ENCODE measurements at regions not wholly inside any gene's neighbourhood (a gene's known extent, or its start where the extent isn't known, plus 50 kb on each side); places are given as distances from the start of the nearest gene placed in this dataset.

DNA sequence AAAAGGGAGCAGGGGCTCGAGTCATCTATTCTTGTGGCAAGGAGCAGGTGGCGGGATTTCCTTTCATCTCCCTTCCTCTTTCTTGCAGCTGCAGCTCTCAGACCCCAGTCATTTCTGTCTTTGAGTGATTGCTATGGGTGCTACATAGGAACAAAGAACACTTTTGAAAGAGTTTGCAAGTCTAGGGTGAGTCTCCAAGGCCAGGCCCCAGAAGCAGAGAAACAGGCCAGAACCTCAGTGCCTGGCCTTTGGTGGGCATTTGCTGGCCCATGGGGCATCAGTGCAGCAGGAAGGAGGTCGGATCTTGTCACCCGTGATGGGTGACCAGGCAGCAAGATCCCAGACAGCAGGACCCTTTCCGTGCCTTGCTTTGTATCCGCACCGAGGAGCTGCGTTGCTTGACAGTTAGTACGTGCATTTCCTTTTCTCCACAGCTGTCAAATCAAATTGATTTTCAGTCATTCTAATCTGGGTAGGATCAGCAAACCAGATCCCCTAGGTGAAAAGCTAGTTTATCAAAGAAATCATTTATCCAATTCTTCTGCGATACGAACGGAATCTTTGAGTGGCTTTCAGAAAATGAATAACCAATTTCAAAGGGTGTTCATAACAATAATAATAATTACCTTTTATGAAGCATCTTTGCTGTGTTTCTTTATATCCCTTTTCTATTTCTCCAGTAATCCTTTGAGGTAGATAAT is 244.6 kb upstream of the MAF start:
- ChIA-PET CTCF (no interaction called here), POLR2A (no interaction called here)
- ATAC-seq (no peak), DNase-seq (ENCODE audit: low read depth, low spot score) (no peak)
- in situ Hi-C loops (cut with HindIII; ENCODE audit: low pct_unique_long_range_greater_than_20kb, low sequenced_read_pairs): no loop called here
- no peaks in the 10 kb centered on the region for H3K27me3 ChIP-seq (ENCODE audit: control insufficient read depth, insufficient read depth, low read length)
- intact Hi-C loops (cut with micrococcal nuclease; ENCODE audit: unreplicated experiment): no loop called here
- no peak overlapping the region for H3K4me3 ChIP-seq (ENCODE audit: low read depth in 2 of 2, low read length in 2 of 2)
- BruUV-seq (replicated peaks): no TSS peak
- no peak for TF ChIP-seq POLR2AphosphoS5 (IDR thresholded peaks at IDR 0.05; ENCODE audit: low read depth, low read length)
- TF ChIP-seq, protein P1, sequence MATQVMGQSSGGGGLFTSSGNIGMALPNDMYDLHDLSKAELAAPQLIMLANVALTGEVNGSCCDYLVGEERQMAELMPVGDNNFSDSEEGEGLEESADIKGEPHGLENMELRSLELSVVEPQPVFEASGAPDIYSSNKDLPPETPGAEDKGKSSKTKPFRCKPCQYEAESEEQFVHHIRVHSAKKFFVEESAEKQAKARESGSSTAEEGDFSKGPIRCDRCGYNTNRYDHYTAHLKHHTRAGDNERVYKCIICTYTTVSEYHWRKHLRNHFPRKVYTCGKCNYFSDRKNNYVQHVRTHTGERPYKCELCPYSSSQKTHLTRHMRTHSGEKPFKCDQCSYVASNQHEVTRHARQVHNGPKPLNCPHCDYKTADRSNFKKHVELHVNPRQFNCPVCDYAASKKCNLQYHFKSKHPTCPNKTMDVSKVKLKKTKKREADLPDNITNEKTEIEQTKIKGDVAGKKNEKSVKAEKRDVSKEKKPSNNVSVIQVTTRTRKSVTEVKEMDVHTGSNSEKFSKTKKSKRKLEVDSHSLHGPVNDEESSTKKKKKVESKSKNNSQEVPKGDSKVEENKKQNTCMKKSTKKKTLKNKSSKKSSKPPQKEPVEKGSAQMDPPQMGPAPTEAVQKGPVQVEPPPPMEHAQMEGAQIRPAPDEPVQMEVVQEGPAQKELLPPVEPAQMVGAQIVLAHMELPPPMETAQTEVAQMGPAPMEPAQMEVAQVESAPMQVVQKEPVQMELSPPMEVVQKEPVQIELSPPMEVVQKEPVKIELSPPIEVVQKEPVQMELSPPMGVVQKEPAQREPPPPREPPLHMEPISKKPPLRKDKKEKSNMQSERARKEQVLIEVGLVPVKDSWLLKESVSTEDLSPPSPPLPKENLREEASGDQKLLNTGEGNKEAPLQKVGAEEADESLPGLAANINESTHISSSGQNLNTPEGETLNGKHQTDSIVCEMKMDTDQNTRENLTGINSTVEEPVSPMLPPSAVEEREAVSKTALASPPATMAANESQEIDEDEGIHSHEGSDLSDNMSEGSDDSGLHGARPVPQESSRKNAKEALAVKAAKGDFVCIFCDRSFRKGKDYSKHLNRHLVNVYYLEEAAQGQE (IDR thresholded peaks at IDR 0.05; ENCODE audit: insufficient read depth in 1 of 2, low read depth in 2 of 2, low read length in 1 of 2): no peak
- TF ChIP-seq TCF7L2 (IDR thresholded peaks at IDR 0.05; ENCODE audit: low read depth, low read length): no peak
- TF ChIP-seq, protein P2, sequence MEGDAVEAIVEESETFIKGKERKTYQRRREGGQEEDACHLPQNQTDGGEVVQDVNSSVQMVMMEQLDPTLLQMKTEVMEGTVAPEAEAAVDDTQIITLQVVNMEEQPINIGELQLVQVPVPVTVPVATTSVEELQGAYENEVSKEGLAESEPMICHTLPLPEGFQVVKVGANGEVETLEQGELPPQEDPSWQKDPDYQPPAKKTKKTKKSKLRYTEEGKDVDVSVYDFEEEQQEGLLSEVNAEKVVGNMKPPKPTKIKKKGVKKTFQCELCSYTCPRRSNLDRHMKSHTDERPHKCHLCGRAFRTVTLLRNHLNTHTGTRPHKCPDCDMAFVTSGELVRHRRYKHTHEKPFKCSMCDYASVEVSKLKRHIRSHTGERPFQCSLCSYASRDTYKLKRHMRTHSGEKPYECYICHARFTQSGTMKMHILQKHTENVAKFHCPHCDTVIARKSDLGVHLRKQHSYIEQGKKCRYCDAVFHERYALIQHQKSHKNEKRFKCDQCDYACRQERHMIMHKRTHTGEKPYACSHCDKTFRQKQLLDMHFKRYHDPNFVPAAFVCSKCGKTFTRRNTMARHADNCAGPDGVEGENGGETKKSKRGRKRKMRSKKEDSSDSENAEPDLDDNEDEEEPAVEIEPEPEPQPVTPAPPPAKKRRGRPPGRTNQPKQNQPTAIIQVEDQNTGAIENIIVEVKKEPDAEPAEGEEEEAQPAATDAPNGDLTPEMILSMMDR (IDR thresholded peaks at IDR 0.05): no peak
- no peak for TF ChIP-seq SIN3A (IDR thresholded peaks at IDR 0.05; ENCODE audit: borderline replicate concordance, insufficient read depth, low read depth, low read length)
- no peaks in the 10 kb centered on the region for H3K4me1 ChIP-seq (ENCODE audit: control insufficient read depth, insufficient read depth, low read length)
- no peaks in the 10 kb centered on the region for H3K9me3 ChIP-seq (ENCODE audit: control insufficient read depth, insufficient read depth, low read depth, low read length)
- H3K27ac ChIP-seq (ENCODE audit: low read length): no peak overlapping the region
- no peaks in the 10 kb centered on the region for H3K36me3 ChIP-seq (ENCODE audit: control insufficient read depth, insufficient read depth, low read length)

DNA sequence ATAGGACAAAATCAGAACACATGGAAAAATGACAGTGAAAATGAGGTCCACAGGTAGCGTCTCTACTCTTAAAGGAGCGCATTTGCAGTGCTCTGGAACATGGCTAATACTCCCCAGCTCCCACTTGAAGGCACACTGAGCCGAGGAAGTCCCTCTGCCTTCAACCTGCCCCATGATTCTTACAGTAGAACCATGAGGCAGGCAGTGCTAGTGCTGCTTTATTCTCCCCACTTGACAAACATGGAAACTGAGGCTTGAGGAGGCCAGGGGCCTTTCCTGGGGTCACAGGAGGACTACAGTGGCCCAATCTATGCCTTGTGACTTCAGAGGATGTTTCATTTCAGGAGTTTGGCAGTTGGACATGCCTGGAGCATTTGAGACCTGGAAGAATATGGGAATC is 244.1 kb upstream of the MAF start:
- ChIA-PET CTCF (no interaction called here), POLR2A (no interaction called here)
- no peaks in the 10 kb centered on the region for H3K36me3 ChIP-seq (ENCODE audit: control insufficient read depth, insufficient read depth, low read length)
- TF ChIP-seq, protein P2 (IDR thresholded peaks at IDR 0.05): no peak
- TF ChIP-seq SIN3A (IDR thresholded peaks at IDR 0.05; ENCODE audit: borderline replicate concordance, insufficient read depth, low read depth, low read length) (no peak), TCF7L2 (IDR thresholded peaks at IDR 0.05; ENCODE audit: low read depth, low read length) (no peak)
- intact Hi-C loops (cut with micrococcal nuclease; ENCODE audit: unreplicated experiment): no loop called here
- DNase-seq (ENCODE audit: low read depth, low spot score) (no peak), ATAC-seq (no peak)
- H3K4me1 ChIP-seq (ENCODE audit: control insufficient read depth, insufficient read depth, low read length): no peaks in the 10 kb centered on the region
- H3K27ac ChIP-seq (ENCODE audit: low read length): no peak overlapping the region
- no peak overlapping the region for H3K4me3 ChIP-seq (ENCODE audit: low read depth in 2 of 2, low read length in 2 of 2)
- no peaks in the 10 kb centered on the region for H3K9me3 ChIP-seq (ENCODE audit: control insufficient read depth, insufficient read depth, low read depth, low read length)
- in situ Hi-C loops (cut with HindIII; ENCODE audit: low pct_unique_long_range_greater_than_20kb, low sequenced_read_pairs): no loop called here
- no peaks in the 10 kb centered on the region for H3K27me3 ChIP-seq (ENCODE audit: control insufficient read depth, insufficient read depth, low read length)
- BruUV-seq (replicated peaks): no TSS peak
